Astrocyte (in vitro differentiated cells and primary cell): ENCODE measurements at regions not wholly inside any gene's neighbourhood (a gene's known extent, or its start where the extent isn't known, plus 50 kb on each side); places are given as distances from the start of the nearest gene placed in this dataset.

Source experiments
- CTCF ChIP-seq: IDR thresholded peaks from 2 replicates; pipeline ENCODE4 v1.5.1; 2011; ENCODE audit warnings: low read depth, mild to moderate bottlenecking, inconsistent platforms, low read length, moderate library complexity; ENCODE audit not compliant: insufficient read depth
- EZH2 ChIP-seq: IDR thresholded peaks from 2 replicates; pipeline ENCODE4 v1.6.1; 2012; ENCODE audit warnings: mild to moderate bottlenecking, low read length, inconsistent platforms; ENCODE audit not compliant: insufficient read depth

- TF ChIP-seq EZH2, result no peak
- TF ChIP-seq CTCF, result no peak
Measured at GRCh38 chr9:106445107-106445506, 417.9 kb upstream of the ZNF462 start.
